ENCODE measurements at regions not wholly inside any gene's neighbourhood (a gene's known extent, or its start where the extent isn't known, plus 50 kb on each side); places are given as distances from the start of the nearest gene placed in this dataset.

DNA sequence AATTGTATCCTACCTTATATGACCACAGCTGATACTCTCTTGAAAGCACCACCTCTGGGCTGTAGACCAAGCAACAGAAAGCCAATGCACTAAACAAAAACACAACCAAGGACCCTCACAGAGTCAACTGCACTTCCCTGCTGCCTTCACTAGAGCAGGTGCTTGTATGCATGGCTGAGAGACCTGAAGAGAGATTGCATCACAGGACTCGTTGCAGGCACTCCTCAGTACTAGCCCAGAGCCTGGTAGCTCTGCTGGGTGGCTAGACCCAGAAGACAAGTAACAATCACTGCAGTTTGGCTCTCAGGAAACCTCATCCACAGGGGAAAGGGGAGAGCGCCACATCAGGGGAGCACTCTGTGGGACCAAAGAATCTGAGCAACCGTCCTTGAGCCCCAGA, 521.6 kb upstream of the IMPG1 start:
- Histone ChIP-seq H3K27ac (ENCODE audit: low read depth in 1 of 2, low read length in 2 of 2) (no peak overlapping the region), H3K9me3 (ENCODE audit: control insufficient read depth in 4 of 4, low read length in 3 of 4) (no peaks in the 10 kb centered on the region), H3K4me1 (ENCODE audit: control insufficient read depth in 4 of 4, insufficient read depth in 4 of 4, low read length in 3 of 4) (no peaks in the 10 kb centered on the region), H3K36me3 (ENCODE audit: control insufficient read depth in 4 of 4, insufficient read depth in 3 of 4, low read depth in 1 of 4, low read length in 3 of 4) (no peaks in the 10 kb centered on the region), H3K9ac (ENCODE audit: low read depth in 1 of 2, low read length in 2 of 2) (no peak overlapping the region), H3K4me3 (ENCODE audit: low read depth in 1 of 3, low read length in 3 of 3) (no peak overlapping the region), H3K27me3 (ENCODE audit: control insufficient read depth in 4 of 4, insufficient read depth in 4 of 4, low read length in 3 of 4) (peaks cover 0 to 2% (median 0%) of the 10 kb centered on the region in 4 donors)
- 69% methylated on average over 3 of the region's 3 CpGs for WGBS
- TF ChIP-seq ZBTB33 (IDR thresholded peaks at IDR 0.05) = no peak
- no peak for TF ChIP-seq GABPA (IDR thresholded peaks at IDR 0.05 in 1 of 2, conservative IDR thresholded peaks at IDR 0.05 in 1 of 2)
- no peak for TF ChIP-seq TAF1 (conservative IDR thresholded peaks at IDR 0.05)
- TF ChIP-seq, protein P1, sequence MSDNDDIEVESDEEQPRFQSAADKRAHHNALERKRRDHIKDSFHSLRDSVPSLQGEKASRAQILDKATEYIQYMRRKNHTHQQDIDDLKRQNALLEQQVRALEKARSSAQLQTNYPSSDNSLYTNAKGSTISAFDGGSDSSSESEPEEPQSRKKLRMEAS (IDR thresholded peaks at IDR 0.05) = no peak
- TF ChIP-seq JUND (IDR thresholded peaks at IDR 0.05) = no peak
- DNase-seq (ENCODE audit: low spot score) = no peak

GRCh38 chr6:76593668-76594067, 521.2 kb upstream of the IMPG1 start:
- H3K9me3 ChIP-seq (ENCODE audit: control insufficient read depth in 4 of 4, low read length in 3 of 4) = no peaks in the 10 kb centered on the region
- H3K4me3 ChIP-seq (ENCODE audit: low read depth in 1 of 3, low read length in 3 of 3) = no peak overlapping the region
- H3K27me3 ChIP-seq (ENCODE audit: control insufficient read depth in 4 of 4, insufficient read depth in 4 of 4, low read length in 3 of 4) = peaks cover 0 to 2% (median 0%) of the 10 kb centered on the region in 4 donors
- H3K4me1 ChIP-seq (ENCODE audit: control insufficient read depth in 4 of 4, insufficient read depth in 4 of 4, low read length in 3 of 4) = no peaks in the 10 kb centered on the region
- TF ChIP-seq FOXA1 (IDR thresholded peaks at IDR 0.05) = no peak
- no peak for TF ChIP-seq JUND (IDR thresholded peaks at IDR 0.05)
- TF ChIP-seq HNF4G (IDR thresholded peaks at IDR 0.05) = no peak
- no peak for TF ChIP-seq CTCF (IDR thresholded peaks at IDR 0.05; ENCODE audit: low read depth, low read length, missing input control)
- no peak for TF ChIP-seq FOXA2 (IDR thresholded peaks at IDR 0.05)
- TF ChIP-seq, protein P2, sequence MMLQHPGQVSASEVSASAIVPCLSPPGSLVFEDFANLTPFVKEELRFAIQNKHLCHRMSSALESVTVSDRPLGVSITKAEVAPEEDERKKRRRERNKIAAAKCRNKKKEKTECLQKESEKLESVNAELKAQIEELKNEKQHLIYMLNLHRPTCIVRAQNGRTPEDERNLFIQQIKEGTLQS (IDR thresholded peaks at IDR 0.05) = no peak
- no peak for TF ChIP-seq EGR1 (IDR thresholded peaks at IDR 0.05; ENCODE audit: low read depth in 2 of 2)
- no peak for TF ChIP-seq HNF4A (conservative IDR thresholded peaks at IDR 0.05)
- TF ChIP-seq RAD21 (IDR thresholded peaks at IDR 0.05) = no peak
- TF ChIP-seq SP1 (IDR thresholded peaks at IDR 0.05) = no peak
- no peak for TF ChIP-seq ZBTB33 (IDR thresholded peaks at IDR 0.05)
- no peak for TF ChIP-seq GABPA (IDR thresholded peaks at IDR 0.05 in 1 of 2, conservative IDR thresholded peaks at IDR 0.05 in 1 of 2)
- TF ChIP-seq RXRA (IDR thresholded peaks at IDR 0.05) = no peak
- no peak for TF ChIP-seq YY1 (IDR thresholded peaks at IDR 0.05)
- no peak for TF ChIP-seq REST (IDR thresholded peaks at IDR 0.05)
- no peak for TF ChIP-seq TAF1 (conservative IDR thresholded peaks at IDR 0.05)
- TF ChIP-seq NR2F2 (IDR thresholded peaks at IDR 0.05) = no peak
- TF ChIP-seq, protein P1 (IDR thresholded peaks at IDR 0.05) = no peak
- DNase-seq (ENCODE audit: low spot score) = no peak
- no peaks in the 10 kb centered on the region for H3K36me3 ChIP-seq (ENCODE audit: control insufficient read depth in 4 of 4, insufficient read depth in 3 of 4, low read depth in 1 of 4, low read length in 3 of 4)
- no peak overlapping the region for H3K9ac ChIP-seq (ENCODE audit: low read depth in 1 of 2, low read length in 2 of 2)
- no peak overlapping the region for H3K27ac ChIP-seq (ENCODE audit: low read depth in 1 of 2, low read length in 2 of 2)
- WGBS = 70% methylated on average over 3 of the region's 3 CpGs

Data from liver (tissue), 8 donors.